AG10803 (cell line): ENCODE measurements at regions not wholly inside any gene's neighbourhood (a gene's known extent, or its start where the extent isn't known, plus 50 kb on each side); places are given as distances from the start of the nearest gene placed in this dataset.

ENCODE experiments used
- DNase-seq: peaks from one replicate; pipeline ENCODE4 v3.0.0; 2010; ENCODE audit warnings: low read depth
- H3K4me3 ChIP-seq: 2 replicates; pipeline ENCODE4 v1.5.1; 2011; ENCODE audit warnings: mild to moderate bottlenecking, low read length, control low read depth
- TF ChIP-seq, protein P1 (sequence below): conservative IDR thresholded peaks from 2 replicates; pipeline ENCODE4 v1.5.1; 2011; ENCODE audit warnings: mild to moderate bottlenecking, low read length, control low read depth, inconsistent platforms

DNA sequence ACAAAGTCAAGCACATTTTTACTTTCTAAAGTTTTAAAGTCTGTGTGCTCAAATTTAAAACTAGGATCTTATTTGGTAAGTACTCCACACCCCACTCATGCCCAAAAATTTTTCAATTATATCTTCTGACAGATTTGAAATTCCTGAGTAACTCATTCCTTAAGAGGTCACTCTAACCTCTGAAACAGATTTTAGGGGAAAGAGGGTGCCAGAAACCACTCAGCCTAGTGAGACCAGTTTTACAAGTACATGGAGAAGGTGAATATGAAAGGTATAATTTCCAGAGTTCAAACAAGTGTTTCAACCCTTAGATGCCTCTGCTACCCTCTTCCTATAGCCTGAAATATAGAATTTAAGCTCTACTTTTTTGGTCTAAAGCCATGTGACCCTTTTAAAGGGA, 79.2 kb downstream of the C7orf25 start:
- no peak overlapping the region for H3K4me3 ChIP-seq
- TF ChIP-seq, protein P1, sequence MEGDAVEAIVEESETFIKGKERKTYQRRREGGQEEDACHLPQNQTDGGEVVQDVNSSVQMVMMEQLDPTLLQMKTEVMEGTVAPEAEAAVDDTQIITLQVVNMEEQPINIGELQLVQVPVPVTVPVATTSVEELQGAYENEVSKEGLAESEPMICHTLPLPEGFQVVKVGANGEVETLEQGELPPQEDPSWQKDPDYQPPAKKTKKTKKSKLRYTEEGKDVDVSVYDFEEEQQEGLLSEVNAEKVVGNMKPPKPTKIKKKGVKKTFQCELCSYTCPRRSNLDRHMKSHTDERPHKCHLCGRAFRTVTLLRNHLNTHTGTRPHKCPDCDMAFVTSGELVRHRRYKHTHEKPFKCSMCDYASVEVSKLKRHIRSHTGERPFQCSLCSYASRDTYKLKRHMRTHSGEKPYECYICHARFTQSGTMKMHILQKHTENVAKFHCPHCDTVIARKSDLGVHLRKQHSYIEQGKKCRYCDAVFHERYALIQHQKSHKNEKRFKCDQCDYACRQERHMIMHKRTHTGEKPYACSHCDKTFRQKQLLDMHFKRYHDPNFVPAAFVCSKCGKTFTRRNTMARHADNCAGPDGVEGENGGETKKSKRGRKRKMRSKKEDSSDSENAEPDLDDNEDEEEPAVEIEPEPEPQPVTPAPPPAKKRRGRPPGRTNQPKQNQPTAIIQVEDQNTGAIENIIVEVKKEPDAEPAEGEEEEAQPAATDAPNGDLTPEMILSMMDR, result no peak
- DNase-seq, result peak; percentile 38

- H3K4me3 ChIP-seq, result no peak overlapping the region
- DNase-seq, result peak; percentile 46
- TF ChIP-seq, protein P1, result peak; percentile 88
Observed at GRCh38 chr7:42831718-42832522, 80.0 kb downstream of the C7orf25 start.

DNA sequence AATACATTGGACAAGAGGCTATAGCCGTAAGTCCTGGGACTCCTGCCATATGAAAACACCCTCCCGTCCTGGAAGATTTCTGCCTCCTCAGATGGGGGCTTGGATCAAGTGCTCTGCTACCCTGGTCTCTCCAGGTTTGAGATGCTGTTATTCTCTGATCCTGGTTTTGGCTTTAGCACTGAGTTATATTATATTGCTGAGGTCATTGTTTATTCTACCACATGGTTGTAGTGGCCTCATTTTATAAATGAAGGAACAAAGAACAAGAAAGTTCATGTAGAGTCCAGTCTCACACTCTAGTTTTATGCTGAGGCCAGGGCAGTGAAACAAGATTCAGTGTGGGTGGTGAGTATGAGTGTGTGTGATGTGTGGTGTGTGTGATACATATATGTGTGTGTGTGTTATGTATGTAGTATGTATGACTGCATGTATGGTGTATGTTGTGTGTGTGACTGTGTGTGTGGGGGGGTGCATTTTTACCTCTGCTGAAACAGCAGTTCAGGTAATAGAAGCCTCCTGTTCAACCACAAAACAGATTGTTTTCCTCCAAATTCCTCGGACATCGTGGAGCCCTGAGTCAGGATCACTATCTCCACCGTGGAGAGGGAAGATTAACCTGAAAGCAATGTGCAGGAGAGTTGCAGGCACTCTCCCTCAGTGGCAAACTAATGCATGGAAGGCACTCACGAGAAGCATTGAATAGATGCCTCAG, 80.7 kb downstream of the C7orf25 start:
- no peak overlapping the region for H3K4me3 ChIP-seq
- TF ChIP-seq, protein P1, result no peak
- DNase-seq, result no peak

DNA sequence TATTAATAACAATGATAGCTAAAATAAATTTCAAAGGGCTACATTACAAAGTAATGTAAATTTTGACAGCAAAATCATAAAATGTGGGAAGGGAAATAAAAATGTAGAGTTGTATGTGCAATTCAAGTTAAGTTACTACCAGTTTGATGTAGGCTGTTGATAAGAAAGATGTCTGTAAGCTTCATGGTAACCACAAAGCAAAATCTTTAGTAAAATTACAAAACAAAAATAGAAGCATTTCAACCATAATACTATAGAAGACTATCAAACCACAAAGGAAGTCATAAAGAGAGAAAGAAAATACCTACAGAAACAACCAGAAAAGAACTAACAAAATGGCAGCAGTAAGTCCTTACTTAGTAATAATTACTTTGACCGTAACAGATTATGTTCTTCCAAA, 99.1 kb downstream of the C7orf25 start:
- TF ChIP-seq, protein P1, result no peak
- DNase-seq, result no peak

DNA sequence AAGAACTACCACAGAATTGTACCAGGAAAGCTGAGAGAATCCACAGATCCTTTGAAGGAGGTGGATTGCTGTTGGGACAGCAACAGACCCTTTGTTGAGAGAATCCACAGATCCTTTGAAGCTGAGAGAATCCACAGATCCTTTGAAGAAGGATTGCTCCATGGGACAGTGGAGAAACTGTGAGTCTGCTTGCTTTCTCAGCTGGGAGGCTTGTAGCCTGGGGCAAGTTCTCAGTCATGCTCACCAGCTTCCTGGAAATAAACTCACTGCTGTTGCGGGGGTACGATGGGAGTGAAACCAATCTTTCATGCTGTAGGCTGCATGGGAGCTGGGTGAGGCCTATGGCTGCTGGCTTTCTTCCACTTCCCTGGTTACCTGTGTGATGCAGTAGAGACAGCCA, 106.3 kb downstream of the C7orf25 start:
- TF ChIP-seq, protein P1, result no peak
- no peak for DNase-seq
- H3K4me3 ChIP-seq, result no peak overlapping the region

More for the DNA sequence above, 99.1 kb downstream of the C7orf25 start:
- H3K4me3 ChIP-seq, result no peak overlapping the region

DNA sequence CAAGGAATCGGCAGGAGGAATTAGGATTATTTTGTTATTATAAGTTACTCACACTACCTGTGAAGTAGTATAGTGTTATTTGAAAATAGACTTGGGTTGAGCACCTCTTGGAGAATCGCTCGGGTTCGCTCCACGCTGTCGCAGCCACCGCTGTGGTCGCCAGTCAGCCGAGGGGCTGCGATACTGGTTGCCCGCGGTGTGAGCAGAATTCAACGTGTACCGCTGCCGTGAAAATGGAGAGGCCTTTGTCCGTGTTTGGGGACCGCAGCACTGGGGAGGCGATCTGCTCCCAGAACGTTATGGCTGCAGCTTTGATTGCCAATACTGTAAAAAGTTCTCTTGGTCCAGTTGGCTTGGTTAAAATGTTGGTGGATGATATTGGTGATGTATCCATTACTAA, 117.2 kb downstream of the C7orf25 start:
- no peak overlapping the region for H3K4me3 ChIP-seq
- no peak for DNase-seq
- TF ChIP-seq, protein P1, result no peak

DNA sequence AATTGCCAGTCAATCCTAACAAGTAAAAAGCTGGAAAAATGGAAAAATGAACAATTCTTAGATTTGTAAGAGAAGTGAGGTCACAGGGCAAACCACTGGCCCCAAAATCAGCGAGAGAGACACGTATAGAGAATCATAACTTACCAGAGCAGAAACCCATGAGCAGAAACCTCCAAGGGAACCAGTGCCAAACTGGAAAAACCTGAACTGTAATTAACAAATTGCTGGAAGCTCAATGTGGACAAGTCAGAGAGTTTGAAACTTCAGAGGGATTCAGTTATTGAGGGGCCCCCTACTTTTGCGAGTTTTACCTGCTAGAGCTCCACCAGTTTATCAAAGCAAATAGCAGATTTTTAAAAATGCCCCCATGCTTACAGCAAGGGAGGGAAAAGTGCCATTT, 119.0 kb downstream of the C7orf25 start:
- TF ChIP-seq, protein P1, result no peak
- no peak for DNase-seq
- H3K4me3 ChIP-seq, result no peak overlapping the region
